Gastroesophageal sphincter (tissue), 3 donors: ENCODE measurements at regions not wholly inside any gene's neighbourhood (a gene's known extent, or its start where the extent isn't known, plus 50 kb on each side); places are given as distances from the start of the nearest gene placed in this dataset.

Source experiments
- CTCF ChIP-seq, 4 experiments: fragments of 200-600 bp in 2 of 4; fragments of 450-650 bp in 2 of 4; sonication (generic) in 1 of 4; IDR thresholded peaks; one replicate each; pipeline ENCODE4 v1.5.1; 2017 to 2019; ENCODE audit warnings: antibody characterized with exemption in 4 of 4, mild to moderate bottlenecking in 2 of 4, moderate library complexity in 2 of 4
- EP300 ChIP-seq: sonication (generic); formaldehyde crosslinking; IDR thresholded peaks from one replicate; pipeline ENCODE4 v1.6.1; 2017; ENCODE audit warnings: antibody characterized with exemption, mild to moderate bottlenecking
- POLR2A ChIP-seq, 2 donors: fragments of 450-650 bp; IDR thresholded peaks; one replicate each; pipeline ENCODE4 v1.6.1; 2017; ENCODE audit warnings: antibody characterized with exemption in 2 of 2, mild to moderate bottlenecking in 2 of 2, moderate library complexity in 1 of 2
- POLR2AphosphoS5 ChIP-seq: sonication (generic); formaldehyde crosslinking; IDR thresholded peaks from one replicate; pipeline ENCODE4 v1.6.1; 2017; ENCODE audit warnings: antibody characterized with exemption

GRCh38 chr4:121221201-121221600 lies 57.1 kb upstream of the TNIP3 start:
- TF ChIP-seq CTCF (IDR thresholded peaks at IDR 0.05), result no peak
- TF ChIP-seq POLR2A (IDR thresholded peaks at IDR 0.05), result no peak
- TF ChIP-seq POLR2AphosphoS5, result no peak
- TF ChIP-seq EP300, result no peak
